ENCODE measurements at regions not wholly inside any gene's neighbourhood (a gene's known extent, or its start where the extent isn't known, plus 50 kb on each side); places are given as distances from the start of the nearest gene placed in this dataset.

DNA sequence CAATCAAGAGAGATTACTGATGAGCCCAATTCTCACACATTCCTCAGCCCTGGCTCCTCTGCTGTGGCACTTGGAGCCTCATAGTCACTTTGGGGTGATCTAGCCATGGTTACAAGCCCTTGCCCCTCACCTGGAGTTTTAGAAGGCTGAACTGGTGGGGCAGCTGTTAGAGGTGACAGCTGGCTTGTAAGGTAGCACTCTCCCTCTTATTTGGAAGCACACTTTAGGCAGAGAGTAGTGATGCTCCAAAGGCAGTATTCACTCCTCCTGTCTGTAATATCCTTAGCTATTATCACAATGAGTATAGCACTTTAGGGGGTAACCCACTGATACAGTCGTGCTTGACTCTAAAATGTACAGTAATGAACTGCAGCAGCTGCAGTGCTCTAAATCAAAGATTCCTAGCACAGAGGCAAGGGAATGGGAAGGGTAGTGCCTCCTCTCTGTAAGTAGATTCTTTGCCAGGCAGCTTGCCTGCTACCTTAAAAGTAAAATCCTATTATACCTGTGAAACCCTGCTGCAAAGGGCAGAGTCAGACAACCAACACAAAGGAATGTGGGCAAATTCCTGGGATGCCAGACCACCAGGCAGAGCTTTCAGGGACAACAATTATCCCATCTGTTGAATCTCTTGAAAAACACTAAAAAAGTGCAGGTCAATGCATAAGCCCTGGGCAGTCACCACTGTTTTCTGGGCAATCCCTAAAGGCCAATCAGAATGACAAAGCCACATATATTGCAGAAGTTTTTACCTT is 336.3 kb downstream of the NOVA1 start:
- CTCF ChIA-PET, result no interaction called here
- no peak for TF ChIP-seq FOXA1 (IDR thresholded peaks at IDR 0.05)
- TF ChIP-seq ELF4 (IDR thresholded peaks at IDR 0.05), result no peak
- no peak for TF ChIP-seq ARNT (IDR thresholded peaks at IDR 0.05)
- no peak for TF ChIP-seq CTBP1 (IDR thresholded peaks at IDR 0.05; ENCODE audit: borderline replicate concordance)
- TF ChIP-seq L3MBTL2 (conservative IDR thresholded peaks at IDR 0.05), result no peak
- no peak for DNase-seq (ENCODE audit: extremely low spot score)
- POLR2A ChIA-PET, result no interaction called here

- POLR2A ChIA-PET, result no interaction called here
- TF ChIP-seq LEF1 (IDR thresholded peaks at IDR 0.05; ENCODE audit: borderline replicate concordance) (no peak), L3MBTL2 (conservative IDR thresholded peaks at IDR 0.05) (no peak), ZNF384 (IDR thresholded peaks at IDR 0.05) (no peak)
- DNase-seq (ENCODE audit: extremely low spot score), result peak; percentile 13
- CTCF ChIA-PET, result no interaction called here
Measured at GRCh38 chr14:26255213-26255612, 342.6 kb downstream of the NOVA1 start.

GRCh38 chr14:26252176-26252575 is 345.7 kb downstream of the NOVA1 start:
- CTCF ChIA-PET, result no interaction called here
- no peak for DNase-seq (ENCODE audit: extremely low spot score)
- TF ChIP-seq FOXA1 (IDR thresholded peaks at IDR 0.05) (no peak), NFRKB (IDR thresholded peaks at IDR 0.05) (no peak), LEF1 (IDR thresholded peaks at IDR 0.05; ENCODE audit: borderline replicate concordance) (no peak), SUZ12 (IDR thresholded peaks at IDR 0.05) (no peak), FOXM1 (IDR thresholded peaks at IDR 0.05; ENCODE audit: borderline replicate concordance) (no peak)
- TF ChIP-seq, protein P1, sequence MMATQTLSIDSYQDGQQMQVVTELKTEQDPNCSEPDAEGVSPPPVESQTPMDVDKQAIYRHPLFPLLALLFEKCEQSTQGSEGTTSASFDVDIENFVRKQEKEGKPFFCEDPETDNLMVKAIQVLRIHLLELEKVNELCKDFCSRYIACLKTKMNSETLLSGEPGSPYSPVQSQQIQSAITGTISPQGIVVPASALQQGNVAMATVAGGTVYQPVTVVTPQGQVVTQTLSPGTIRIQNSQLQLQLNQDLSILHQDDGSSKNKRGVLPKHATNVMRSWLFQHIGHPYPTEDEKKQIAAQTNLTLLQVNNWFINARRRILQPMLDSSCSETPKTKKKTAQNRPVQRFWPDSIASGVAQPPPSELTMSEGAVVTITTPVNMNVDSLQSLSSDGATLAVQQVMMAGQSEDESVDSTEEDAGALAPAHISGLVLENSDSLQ (IDR thresholded peaks at IDR 0.05), result no peak
- POLR2A ChIA-PET, result no interaction called here

GRCh38 chr14:26233118-26233517 is 364.7 kb downstream of the NOVA1 start:
- no peak for DNase-seq (ENCODE audit: extremely low spot score)
- TF ChIP-seq TARDBP (IDR thresholded peaks at IDR 0.05), result no peak
- TF ChIP-seq FOXK2 (IDR thresholded peaks at IDR 0.05), result no peak
- no peak for TF ChIP-seq FOXM1 (IDR thresholded peaks at IDR 0.05; ENCODE audit: borderline replicate concordance)
- no peak for TF ChIP-seq BHLHE40 (IDR thresholded peaks at IDR 0.05; ENCODE audit: borderline replicate concordance)
- ChIA-PET CTCF (no interaction called here), POLR2A (no interaction called here)

DNA sequence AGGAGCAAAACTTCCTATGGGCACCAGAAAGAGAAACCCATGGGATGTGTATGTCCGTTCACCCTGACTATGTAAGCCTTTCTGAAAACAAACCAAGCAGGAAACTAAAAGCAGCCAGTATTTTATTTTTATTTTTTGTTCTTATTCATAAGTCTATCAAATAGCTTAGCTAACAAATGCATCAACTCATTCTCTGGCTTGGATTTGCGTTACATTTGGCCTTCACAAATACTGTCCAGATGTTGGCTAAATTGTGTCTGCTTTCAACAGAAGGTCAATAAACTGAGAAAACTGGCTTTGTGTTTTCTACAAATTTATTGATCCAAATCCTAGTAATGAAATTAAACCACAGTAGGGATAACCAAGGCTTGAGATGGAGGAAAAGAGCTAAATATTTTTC is 379.0 kb downstream of the NOVA1 start:
- POLR2A ChIA-PET, result no interaction called here
- TF ChIP-seq, protein P1 (IDR thresholded peaks at IDR 0.05), result no peak
- no peak for TF ChIP-seq ARNT (IDR thresholded peaks at IDR 0.05)
- CTCF ChIA-PET, result no interaction called here
- DNase-seq (ENCODE audit: extremely low spot score), result no peak

GRCh38 chr14:26217778-26218177 is 380.1 kb downstream of the NOVA1 start:
- ChIA-PET CTCF (no interaction called here), POLR2A (no interaction called here)
- no peak for DNase-seq (ENCODE audit: extremely low spot score)
- TF ChIP-seq ELF4 (IDR thresholded peaks at IDR 0.05) (no peak), TARDBP (IDR thresholded peaks at IDR 0.05) (no peak), CTBP1 (IDR thresholded peaks at IDR 0.05; ENCODE audit: borderline replicate concordance) (no peak), SP1 (IDR thresholded peaks at IDR 0.05) (no peak), FOXK2 (IDR thresholded peaks at IDR 0.05) (no peak), BHLHE40 (IDR thresholded peaks at IDR 0.05; ENCODE audit: borderline replicate concordance) (no peak), NFRKB (IDR thresholded peaks at IDR 0.05) (no peak), LEF1 (IDR thresholded peaks at IDR 0.05; ENCODE audit: borderline replicate concordance) (no peak), L3MBTL2 (conservative IDR thresholded peaks at IDR 0.05) (no peak), SUZ12 (IDR thresholded peaks at IDR 0.05) (no peak), ZNF384 (IDR thresholded peaks at IDR 0.05) (no peak), FOXA1 (IDR thresholded peaks at IDR 0.05) (no peak)
- TF ChIP-seq, protein P1 (IDR thresholded peaks at IDR 0.05), result no peak

DNA sequence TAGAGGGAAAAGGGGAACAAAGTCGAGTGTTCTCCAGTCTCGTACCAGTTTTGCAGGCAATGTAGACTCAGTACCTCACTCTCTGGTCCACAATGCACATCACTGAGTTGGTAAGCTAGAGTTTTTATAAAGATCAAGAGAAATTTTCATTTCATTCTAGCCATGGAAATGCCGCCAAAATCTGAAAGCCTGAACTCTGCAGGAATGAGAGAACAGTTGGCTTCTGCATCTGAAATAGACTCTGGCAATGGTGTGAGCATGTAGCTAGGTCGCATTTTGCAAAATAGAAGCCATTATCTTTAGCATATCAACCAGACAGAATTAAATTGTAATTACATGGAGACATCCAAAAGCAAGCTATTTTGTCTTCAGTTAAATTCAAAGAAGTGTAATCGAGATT is 381.0 kb downstream of the NOVA1 start:
- no peak for DNase-seq (ENCODE audit: extremely low spot score)
- CTCF ChIA-PET, result no interaction called here
- TF ChIP-seq HDGF (IDR thresholded peaks at IDR 0.05; ENCODE audit: borderline replicate concordance) (no peak), L3MBTL2 (conservative IDR thresholded peaks at IDR 0.05) (no peak), ZNF384 (IDR thresholded peaks at IDR 0.05) (no peak), CTBP1 (IDR thresholded peaks at IDR 0.05; ENCODE audit: borderline replicate concordance) (no peak), ELF4 (IDR thresholded peaks at IDR 0.05) (no peak), LEF1 (IDR thresholded peaks at IDR 0.05; ENCODE audit: borderline replicate concordance) (no peak), ARNT (IDR thresholded peaks at IDR 0.05) (no peak), FOXA1 (IDR thresholded peaks at IDR 0.05) (no peak), TARDBP (IDR thresholded peaks at IDR 0.05) (no peak), FOXM1 (IDR thresholded peaks at IDR 0.05; ENCODE audit: borderline replicate concordance) (no peak), FOXK2 (IDR thresholded peaks at IDR 0.05) (no peak), SP1 (IDR thresholded peaks at IDR 0.05) (no peak), NFRKB (IDR thresholded peaks at IDR 0.05) (no peak), BHLHE40 (IDR thresholded peaks at IDR 0.05; ENCODE audit: borderline replicate concordance) (no peak), SUZ12 (IDR thresholded peaks at IDR 0.05) (no peak)
- TF ChIP-seq, protein P1 (IDR thresholded peaks at IDR 0.05), result no peak
- POLR2A ChIA-PET, result no interaction called here

Data from HEK293T (cell line).